IPS-11a (cell line): ENCODE measurements at regions not wholly inside any gene's neighbourhood (a gene's known extent, or its start where the extent isn't known, plus 50 kb on each side); places are given as distances from the start of the nearest gene placed in this dataset.

Source experiments
- H3K4me3 ChIP-seq: one replicate; pipeline ENCODE4 v1.5.1; 2013; ENCODE audit warnings: low read depth, low read length, control low read depth

DNA sequence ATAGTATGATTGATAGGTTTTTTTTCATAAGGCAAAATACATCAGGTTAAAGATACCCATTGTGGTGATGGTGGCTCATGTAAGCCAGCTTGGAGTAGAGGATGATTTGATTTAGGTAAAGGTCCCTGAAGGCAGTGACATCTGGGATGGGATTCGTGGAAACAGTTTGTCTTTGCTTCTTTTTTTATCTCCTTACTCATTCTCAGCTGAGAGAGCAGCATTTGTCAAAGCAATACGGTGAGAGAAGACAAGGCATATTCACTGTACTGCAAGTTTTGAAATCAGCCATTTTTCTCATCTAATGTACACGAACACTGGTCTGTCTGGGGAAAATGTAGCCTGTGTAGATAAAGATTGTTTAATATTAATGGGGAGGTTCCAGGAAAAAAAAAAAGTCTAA, 749.1 kb downstream of the SQOR start:
- no peak overlapping the region for H3K4me3 ChIP-seq

DNA sequence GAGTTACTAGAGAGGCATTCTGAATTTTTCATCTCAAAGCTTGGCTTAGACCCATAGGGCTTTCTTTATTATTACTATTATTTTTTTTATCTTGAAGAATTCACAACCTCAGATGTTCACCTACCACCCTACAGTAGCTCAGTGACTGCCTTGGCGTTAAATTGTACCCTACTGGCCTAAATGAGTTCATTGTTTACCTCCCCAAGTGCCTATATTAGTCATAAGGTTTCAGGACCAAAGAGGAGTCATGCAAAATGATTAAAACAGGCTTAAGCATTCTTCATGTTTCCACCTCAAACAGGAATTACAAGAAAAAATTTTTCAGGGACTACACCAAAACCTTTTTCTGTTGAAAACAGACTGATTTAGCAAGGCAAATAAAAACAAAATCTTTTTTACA, 751.5 kb downstream of the SQOR start:
- H3K4me3 ChIP-seq: no peak overlapping the region

DNA sequence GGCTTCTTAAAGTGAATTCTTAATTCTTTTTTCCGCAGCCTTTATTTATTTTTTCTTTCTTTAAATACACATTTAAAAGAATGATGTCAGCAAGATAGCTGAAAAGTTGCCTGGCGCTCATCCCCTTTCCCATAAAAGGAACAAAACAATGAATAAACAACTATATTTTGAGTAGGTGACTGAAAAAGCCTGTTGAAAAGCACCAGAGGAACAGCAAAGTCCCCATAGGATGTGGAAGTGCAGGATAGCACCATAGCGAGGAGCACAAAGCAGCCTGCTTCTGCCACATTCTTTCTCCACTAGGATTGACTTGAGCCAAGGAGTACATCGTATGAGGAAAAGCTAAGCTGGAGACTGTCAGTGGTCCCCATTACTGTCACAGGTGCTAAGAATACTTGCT, 754.9 kb downstream of the SQOR start:
- H3K4me3 ChIP-seq: no peak overlapping the region

DNA sequence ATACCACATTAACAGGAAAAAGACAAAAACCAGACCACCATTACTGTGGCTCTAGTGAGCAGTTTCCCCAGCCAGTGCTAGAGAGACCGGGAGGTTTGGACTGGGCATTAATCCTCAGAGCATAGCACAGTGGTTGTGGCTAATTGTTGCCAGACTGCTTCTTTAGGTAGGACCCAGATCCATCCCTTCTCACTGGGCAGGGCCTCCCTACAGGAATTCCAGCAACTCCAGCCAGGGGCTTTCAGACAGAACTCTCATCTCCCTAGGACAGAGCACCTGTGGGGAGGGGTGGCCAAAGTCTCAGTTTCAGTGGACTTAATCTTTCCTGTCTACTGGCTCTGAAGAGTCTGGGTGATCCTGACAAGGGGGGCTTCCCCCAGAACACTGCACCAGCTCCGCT, 759.6 kb downstream of the SQOR start:
- H3K4me3 ChIP-seq: no peak overlapping the region

DNA sequence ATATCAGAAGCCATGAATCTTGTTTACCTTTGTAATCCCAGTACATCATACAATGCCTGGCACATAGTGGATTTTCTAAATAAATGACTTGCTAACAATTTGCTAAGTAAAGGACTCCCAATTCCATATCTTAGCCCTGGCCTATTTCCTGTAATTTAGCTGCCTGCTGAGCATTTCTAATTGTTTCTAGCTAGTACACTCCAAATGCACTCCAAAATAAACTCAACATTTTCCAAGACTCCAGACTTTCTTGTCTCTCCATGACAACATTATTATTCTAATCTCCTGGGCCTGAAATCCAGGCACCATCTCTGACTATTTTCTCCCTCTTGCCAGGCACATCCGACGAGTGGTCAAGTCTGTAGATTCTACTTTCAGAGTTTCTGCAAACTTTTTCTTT, 773.5 kb downstream of the SQOR start:
- H3K4me3 ChIP-seq: no peak overlapping the region

DNA sequence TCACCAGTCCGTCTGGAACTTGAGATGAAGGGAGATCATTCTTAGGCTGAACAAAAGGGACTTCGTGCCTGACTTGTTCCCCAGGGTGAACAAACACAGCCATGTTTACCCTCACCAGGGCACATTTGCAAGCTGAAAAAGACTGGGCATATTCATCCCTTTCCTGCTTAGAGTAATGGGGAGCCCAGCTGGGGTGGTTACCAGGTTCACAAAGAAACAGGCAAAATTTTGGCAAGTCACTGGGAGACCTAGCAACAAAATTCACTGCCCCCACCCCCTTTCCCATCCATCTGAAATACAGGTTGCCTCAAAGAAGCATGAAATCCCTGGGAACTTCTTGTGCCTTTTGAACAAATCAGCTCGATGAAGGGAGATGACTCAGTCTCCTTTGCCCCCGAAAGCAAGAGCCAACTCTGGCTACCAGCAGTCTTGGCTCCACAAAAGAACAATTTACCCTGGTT, 775.0 kb downstream of the SQOR start:
- no peak overlapping the region for H3K4me3 ChIP-seq

DNA sequence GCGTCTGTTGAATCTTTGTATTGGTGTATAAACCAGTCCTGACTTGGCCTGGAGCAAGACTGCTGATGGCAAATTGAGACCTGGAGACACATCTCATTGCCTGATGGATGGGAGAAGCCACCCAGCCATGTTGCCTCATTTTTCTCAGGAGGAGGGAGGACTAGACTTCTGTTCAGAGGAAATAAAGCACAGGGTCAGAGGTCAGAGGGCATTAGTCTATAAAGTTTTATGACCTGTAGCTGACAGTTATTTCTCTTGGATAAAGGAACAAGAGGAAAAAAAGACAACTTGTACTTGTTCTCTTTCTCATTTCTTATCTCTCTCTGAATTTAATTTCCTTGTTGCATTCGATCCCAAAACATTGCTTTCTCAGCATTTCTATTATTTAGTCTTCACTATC, 775.9 kb downstream of the SQOR start:
- no peak overlapping the region for H3K4me3 ChIP-seq

DNA sequence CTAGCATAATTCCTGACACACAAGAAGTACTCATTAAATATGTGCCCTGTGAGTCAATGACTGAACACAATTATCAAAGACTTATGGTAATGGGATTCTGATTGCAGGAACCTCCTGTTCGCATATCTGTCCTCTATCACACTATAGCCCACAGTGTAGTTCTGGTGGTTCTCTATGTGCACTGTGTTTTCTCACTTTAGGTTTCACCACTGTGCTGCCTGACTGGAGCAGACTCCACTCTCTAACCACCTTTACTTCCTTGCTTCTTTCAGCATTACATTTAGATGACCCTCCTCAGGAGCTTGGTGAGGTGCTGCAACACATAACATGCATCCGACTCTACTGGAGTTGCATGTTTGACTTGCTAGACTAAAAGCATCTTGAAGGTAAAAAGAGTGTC, 777.1 kb downstream of the SQOR start:
- H3K4me3 ChIP-seq: no peak overlapping the region

DNA sequence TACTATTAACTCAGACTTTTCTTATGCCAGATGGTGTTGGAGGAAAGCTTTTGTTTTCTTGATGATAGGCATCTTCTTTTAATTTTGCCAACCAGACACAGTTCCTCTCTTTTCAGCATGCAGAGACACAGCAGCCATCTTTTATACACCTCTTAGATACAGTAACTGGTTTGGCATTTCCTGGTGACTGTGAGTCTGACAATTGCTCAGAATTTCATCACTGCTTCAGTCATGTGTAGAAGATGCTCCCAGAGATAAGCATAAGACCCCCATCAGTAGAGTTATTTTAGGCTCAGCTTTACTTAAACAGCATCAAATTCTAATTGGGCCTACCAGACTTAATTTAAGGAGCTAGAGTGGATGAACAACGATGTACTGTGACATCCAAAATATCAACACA, 779.0 kb downstream of the SQOR start:
- no peak overlapping the region for H3K4me3 ChIP-seq

DNA sequence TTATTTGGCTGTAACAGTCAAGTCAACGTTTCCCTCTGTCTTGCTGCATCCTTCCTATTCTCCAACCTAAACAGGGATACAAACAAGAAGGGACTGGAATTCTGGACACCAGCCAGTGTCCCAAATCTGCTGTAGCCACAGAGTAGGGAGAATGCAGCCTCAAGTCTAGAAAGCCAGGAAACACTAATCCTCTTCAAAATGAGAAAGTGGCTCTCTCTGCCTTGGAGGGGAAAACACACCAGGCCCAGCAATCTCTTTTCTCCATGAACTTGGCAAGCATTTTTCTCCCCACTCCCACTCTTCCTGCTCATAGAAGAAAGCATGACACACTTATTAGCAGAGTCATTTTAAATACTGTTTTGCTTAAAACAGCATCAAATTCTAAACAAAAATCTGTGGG, 781.7 kb downstream of the SQOR start:
- H3K4me3 ChIP-seq: no peak overlapping the region

DNA sequence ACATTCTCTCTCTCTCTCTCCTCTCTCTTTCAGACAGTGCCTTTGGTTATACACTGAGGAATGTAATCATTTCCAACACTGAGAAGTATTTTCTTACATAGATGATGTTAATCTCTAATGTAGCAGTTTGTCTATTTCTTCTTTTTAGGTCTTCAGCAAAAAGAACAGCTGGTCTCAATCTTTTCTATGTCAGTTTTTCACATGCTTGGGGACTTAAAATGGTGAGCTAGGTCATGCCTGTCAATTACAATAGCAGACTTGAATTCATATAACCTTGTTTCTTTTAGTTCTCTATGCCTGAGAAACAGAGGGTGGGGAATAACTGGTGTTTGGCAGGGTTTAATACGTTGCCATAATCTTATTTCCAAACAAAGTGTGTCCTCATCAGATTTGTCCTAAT, 786.2 kb downstream of the SQOR start:
- no peak overlapping the region for H3K4me3 ChIP-seq

DNA sequence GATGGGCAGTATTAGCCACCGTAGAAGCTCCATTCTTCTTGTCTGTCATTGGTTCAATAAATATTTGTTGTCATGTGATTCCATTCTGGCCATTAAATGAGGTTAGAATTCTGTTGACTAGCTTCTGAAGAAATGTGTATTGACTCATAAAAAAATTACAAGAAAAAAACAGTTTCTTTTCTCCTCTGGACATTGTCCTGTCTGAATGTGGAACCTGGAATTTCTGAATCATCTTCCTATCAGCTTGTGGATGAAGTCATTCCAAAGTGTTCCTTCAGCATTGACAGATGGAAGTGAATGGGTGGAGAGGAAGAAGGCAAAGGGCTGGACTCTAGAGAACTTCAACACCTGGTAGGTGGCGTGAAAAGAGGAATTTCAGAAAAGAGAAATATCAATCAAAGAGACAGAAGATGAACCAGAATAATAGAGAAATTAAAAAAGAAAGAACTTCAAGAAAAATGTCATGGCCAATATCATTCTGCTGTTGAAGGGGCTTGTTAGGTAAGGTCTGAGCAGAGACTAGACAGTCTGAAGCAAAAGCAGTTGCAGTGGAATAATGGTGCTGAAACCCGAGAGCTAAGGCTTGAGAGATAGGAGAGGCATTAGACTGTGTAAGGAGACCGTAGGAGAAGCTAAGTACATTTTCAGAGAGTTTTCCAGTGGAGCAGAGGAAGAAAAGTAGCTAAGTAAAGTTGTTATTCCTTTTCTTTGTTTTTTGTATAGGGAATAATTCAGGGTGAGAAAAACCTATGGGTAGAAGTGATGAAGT, 806.6 kb downstream of the SQOR start:
- H3K4me3 ChIP-seq: no peak overlapping the region

DNA sequence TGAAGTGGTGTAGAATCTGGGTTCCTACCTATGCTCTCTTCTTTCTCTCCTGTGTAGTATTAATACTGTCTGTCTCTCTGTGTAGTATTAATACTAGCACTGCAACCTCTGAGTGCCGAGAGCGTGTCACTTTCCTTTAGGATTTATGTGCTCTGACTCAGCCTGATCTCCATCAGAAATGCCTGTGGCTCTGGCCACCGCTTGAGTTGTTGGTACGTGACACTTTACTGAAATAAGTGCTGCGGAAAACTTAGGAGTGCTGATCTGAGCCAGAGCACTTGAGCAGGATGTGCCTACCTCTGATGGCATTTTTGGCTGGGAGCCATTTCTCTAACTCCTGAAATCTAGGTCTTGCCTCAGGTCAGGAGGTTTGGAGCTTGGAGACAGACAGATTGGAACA, 807.4 kb downstream of the SQOR start:
- H3K4me3 ChIP-seq: no peak overlapping the region

DNA sequence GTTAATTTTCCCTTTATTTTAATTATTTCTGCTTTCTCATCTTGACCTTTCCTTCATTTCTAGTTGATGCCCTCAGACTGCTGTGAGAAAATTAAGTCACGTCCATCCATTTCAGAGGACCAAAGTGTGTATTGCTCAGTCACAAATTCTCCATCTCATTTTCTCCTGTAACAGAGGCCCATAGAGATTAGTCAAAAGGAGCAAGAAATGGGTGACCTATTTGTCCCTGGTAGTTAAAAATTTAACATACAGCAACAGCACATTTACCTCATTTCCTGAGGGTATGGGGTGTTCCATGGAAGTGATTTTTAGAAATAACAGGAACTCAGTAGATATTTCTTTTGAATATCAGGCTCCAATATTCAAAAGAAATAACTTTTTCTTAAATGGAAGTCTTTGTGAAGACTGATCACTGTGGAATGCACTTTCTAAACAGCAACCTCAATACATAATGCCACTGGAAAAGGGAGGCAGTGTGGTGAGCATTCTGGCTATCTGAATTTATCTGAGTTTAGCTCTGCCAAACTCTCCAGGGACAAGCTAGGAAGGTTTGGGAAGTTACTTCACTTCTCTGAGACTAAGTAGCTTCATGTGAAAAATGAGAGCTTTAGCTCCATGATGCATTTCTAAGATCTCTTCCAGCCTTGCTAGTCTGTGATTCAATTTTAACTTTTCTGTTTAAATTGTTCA, 808.2 kb downstream of the SQOR start:
- no peak overlapping the region for H3K4me3 ChIP-seq

DNA sequence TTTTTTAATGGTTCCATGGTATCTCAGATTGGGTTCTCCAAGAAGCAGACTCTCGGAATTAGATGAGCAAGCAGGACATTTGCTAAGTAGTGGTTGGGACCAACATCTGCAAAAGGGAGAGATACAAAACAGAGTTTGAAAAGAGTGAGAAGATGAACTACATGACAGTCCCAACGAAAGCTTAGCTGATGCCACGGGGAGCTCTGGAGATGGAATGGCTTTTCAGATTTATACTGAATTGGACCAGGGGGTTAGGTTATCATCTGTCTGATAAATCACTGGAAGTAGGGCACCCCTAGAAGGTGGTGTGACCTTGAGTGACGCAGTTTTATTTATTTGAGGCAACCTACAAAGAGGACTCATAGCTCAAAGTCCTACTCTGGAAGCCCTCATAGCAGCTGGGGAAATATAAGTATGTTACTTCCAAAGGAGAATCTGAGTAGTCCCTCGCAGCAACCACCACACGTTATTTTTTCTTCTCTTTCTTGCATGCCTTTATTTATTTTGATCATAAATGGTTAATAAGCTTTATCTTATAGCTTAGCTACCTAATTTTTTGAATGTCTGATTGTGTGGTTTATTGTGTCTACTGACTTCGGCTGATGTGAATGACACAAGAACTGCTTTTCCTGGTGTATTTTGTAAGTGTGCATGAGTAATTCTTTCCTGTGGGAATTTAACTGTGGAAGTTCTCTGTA, 815.4 kb downstream of the SQOR start:
- no peak overlapping the region for H3K4me3 ChIP-seq

DNA sequence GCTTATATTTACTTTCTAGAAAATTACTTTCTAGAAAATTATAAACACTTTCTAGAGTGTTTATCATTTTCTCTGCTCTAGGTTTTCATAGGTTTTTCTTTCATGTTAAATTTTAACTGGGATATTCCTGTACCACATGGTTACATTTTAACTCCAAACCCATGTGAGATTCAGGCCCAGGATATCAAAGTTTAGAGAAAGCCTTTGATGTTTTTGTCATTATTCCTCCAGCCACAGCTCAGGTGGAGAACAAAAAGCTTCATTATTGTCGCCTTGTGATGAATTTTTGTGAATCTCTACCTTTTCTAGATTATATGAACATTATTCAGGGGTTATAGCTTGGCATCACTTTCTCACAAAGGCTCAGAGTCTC, 816.0 kb downstream of the SQOR start:
- no peak overlapping the region for H3K4me3 ChIP-seq

DNA sequence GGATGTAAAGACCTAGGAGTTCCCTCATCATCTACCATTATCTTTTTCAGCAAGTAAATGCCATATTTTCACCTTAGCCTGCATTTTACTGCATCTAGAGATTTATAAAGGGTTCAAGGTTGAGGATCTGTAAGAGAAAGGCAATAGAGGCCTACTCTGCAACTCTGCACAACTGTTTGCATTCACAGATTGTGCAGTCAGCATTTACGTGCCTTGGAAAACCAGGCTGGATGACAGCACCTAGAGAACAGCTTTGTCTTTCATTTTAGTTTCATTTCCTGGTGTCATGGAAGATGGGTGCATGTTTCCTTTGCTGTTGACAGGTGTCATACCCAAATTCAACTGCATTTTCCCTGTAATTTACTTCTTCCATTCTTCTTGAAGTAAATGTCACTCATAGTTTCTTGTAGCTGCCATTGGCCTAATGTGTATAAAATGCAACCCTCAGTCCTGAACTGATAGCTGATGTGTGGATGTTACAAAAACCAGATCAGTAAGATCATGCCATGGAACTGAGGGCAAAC, 817.5 kb downstream of the SQOR start:
- no peak overlapping the region for H3K4me3 ChIP-seq

DNA sequence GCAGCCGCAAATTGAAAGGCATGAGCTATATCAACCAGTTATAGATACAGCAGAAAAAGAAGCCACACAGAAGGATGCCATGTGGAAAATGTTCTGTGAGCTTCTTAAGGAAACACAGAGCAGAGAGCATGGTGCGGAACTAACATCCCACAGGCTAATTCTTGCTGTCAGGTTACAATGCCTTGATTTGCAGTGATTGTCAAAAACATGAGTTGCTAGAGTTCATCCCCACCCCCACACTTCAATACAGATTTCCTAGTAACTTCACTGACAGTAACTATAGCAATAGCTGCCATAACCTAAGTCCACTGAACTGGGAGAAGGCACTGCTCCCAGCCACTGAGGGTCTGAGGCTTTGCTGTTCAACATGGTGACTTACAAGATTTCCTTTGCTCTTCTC, 821.6 kb downstream of the SQOR start:
- H3K4me3 ChIP-seq: no peak overlapping the region

DNA sequence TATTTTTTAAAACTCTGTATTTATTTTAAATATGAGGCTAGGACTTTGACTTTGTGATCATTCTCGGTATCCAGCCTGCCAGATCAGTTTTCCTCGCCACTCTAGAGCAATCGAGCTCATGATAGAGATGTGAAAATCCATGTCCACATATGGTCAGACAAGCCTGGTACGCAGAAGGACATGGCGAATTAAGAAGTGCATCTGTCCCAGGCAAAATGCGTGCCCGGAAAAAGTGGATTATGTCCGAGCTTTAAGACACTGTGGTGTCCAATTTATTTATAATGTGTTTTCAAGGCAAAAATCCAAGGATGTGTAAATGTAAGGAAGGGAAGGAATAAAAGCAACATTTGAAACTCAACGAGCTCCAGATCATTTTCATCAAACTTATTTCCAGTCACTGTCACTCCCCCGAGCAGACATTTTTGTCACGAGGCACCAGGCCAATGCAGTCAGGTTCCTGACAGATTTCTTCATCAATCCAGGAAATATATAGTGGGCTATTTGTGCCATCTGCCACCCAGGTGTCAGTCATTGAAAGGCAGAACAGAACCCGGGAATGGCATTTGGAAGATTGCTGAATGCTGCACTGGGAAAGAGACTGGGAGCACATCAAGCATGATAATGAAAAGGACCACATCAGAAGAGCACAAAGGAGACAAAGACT, 825.7 kb downstream of the SQOR start:
- no peak overlapping the region for H3K4me3 ChIP-seq

DNA sequence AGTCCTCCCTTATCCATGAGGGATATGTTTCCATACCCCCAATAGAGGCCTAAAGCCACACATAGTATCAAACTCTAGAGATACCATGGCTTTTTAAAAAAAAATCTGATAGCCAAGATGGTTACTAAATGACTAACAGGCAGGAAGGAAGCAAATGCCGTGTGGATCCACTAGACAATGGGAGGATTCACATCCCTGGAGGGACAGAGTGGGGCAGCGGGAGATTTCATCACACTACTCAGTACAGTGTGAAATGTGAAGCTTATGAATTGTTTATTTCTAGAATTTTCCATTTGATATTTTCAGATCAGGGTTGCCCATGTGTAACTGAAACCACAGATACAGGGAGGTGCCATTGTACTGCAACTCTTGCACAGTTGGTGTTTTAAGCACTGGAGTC, 826.6 kb downstream of the SQOR start:
- H3K4me3 ChIP-seq: no peak overlapping the region

DNA sequence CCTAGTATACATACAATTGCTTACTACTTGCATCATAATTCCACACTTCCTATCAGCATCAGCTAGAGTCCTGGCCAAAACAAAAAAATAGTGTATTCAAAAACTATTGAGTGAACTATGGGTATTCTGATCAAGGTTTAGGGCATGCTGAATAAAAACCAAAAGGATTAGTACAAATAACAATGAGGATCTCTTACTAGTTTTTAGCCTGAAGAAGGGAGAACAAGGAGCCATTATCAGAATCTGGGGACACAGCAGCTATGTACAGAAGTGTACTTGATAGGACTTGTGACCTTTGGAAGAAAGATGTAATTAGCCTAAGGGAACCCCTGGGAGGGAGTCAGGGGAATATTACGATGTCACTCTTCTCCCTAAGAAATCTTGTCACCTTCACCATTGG, 832.2 kb downstream of the SQOR start:
- no peak overlapping the region for H3K4me3 ChIP-seq
